DND-41 (cell line): ENCODE measurements at regions not wholly inside any gene's neighbourhood (a gene's known extent, or its start where the extent isn't known, plus 50 kb on each side); places are given as distances from the start of the nearest gene placed in this dataset.

Experiments used
- ATAC-seq: fragments of 200-7000 bp; cut with Tn5 transposase; 3 replicates; pipeline ENCODE4 v1.9.1; 2021; ENCODE audit warnings: low read depth; ENCODE audit not compliant: insufficient read depth
- DNase-seq: peaks from one replicate; pipeline ENCODE4 v3.0.0-alpha.2; 2020
- H2AFZ ChIP-seq: 2 replicates; pipeline ENCODE4 v1.6.0; 2012; ENCODE audit warnings: low read depth, low read length
- H3K27ac ChIP-seq: 2 replicates; pipeline ENCODE4 v1.5.1; 2012; ENCODE audit warnings: low read length, inconsistent platforms
- H3K27me3 ChIP-seq: fragments of 200-600 bp; sonication (generic); 2 replicates; pipeline ENCODE4 v1.6.0; 2012; ENCODE audit warnings: low read length, mild to moderate bottlenecking, inconsistent platforms; ENCODE audit not compliant: insufficient read depth, poor library complexity
- H3K36me3 ChIP-seq: 2 replicates; pipeline ENCODE4 v1.5.1; 2012; ENCODE audit warnings: low read length, inconsistent platforms; ENCODE audit not compliant: insufficient read depth
- H3K4me1 ChIP-seq: 2 replicates; pipeline ENCODE4 v1.5.1; 2012; ENCODE audit warnings: mild to moderate bottlenecking, low read length; ENCODE audit not compliant: insufficient read depth
- H3K4me2 ChIP-seq: 2 replicates; pipeline ENCODE4 v1.6.0; 2012; ENCODE audit warnings: mild to moderate bottlenecking, moderate library complexity, low read length, inconsistent platforms; ENCODE audit not compliant: insufficient read depth
- H3K4me3 ChIP-seq, 2 experiments: fragments of 200-600 bp in 1 of 2; shearing (Covaris generic) in 1 of 2; 2 replicates each; pipeline ENCODE4 v1.5.1; 2012 to 2016; ENCODE audit warnings: inconsistent platforms in 2 of 2, low read length in 2 of 2, mild to moderate bottlenecking in 2 of 2, low read depth in 1 of 2, moderate library complexity in 1 of 2
- H3K79me2 ChIP-seq: 2 replicates; pipeline ENCODE4 v1.6.0; 2012; ENCODE audit warnings: low read length, inconsistent platforms; ENCODE audit not compliant: insufficient read depth
- H3K9ac ChIP-seq: 2 replicates; pipeline ENCODE4 v1.6.0; 2012; ENCODE audit warnings: low read depth, mild to moderate bottlenecking, inconsistent platforms, low read length, moderate library complexity
- H3K9me3 ChIP-seq: 2 replicates; pipeline ENCODE4 v1.5.1; 2012; ENCODE audit warnings: low read length, moderate library complexity, mild to moderate bottlenecking, inconsistent platforms; ENCODE audit not compliant: insufficient read depth, severe bottlenecking
- H4K20me1 ChIP-seq: 2 replicates; pipeline ENCODE4 v1.6.0; 2012; ENCODE audit warnings: low read length; ENCODE audit not compliant: insufficient read depth
- CTCF ChIP-seq: IDR thresholded peaks from 2 replicates; pipeline ENCODE4 v1.5.1; 2012; ENCODE audit warnings: borderline replicate concordance, low read length, moderate library complexity, mild to moderate bottlenecking; ENCODE audit not compliant: poor library complexity, severe bottlenecking; ENCODE audit errors: extremely low read depth
- EZH2 ChIP-seq: IDR thresholded peaks from 3 replicates; pipeline ENCODE4 v1.6.1; 2012; ENCODE audit warnings: borderline replicate concordance, low read depth, mild to moderate bottlenecking, moderate library complexity, low read length, inconsistent platforms; ENCODE audit not compliant: severe bottlenecking

- H3K27me3 ChIP-seq = no peaks in the 10 kb centered on the region
Measured at GRCh38 chr18:41077076-41077475, 878.0 kb upstream of the PIK3C3 start.

GRCh38 chr18:41075212-41075611, 879.8 kb upstream of the PIK3C3 start:
- Histone ChIP-seq H3K79me2 (no peaks in the 10 kb centered on the region), H2AFZ (no peak overlapping the region), H3K4me2 (no peak overlapping the region), H4K20me1 (no peaks in the 10 kb centered on the region), H3K4me1 (no peaks in the 10 kb centered on the region), H3K4me3 (no peak overlapping the region), H3K27me3 (no peaks in the 10 kb centered on the region), H3K9me3 (no peaks in the 10 kb centered on the region), H3K27ac (no peak overlapping the region), H3K9ac (no peak overlapping the region), H3K36me3 (no peaks in the 10 kb centered on the region)
- TF ChIP-seq CTCF (no peak), EZH2 (no peak)
- ATAC-seq = no peak
- DNase-seq = no peak

More at GRCh38 chr18:41077076-41077475, 878.0 kb upstream of the PIK3C3 start:
- no peak for TF ChIP-seq CTCF
- no peak for TF ChIP-seq EZH2
- Histone ChIP-seq H3K27ac (no peak overlapping the region), H3K9me3 (no peaks in the 10 kb centered on the region), H3K9ac (no peak overlapping the region), H3K4me2 (no peak overlapping the region), H4K20me1 (no peaks in the 10 kb centered on the region), H3K36me3 (no peaks in the 10 kb centered on the region), H3K4me3 (no peak overlapping the region), H3K79me2 (no peaks in the 10 kb centered on the region), H3K4me1 (no peaks in the 10 kb centered on the region), H2AFZ (no peak overlapping the region)
- ATAC-seq (no peak), DNase-seq (no peak)

- no peak overlapping the region for H2AFZ ChIP-seq
- no peak for ATAC-seq
- no peak overlapping the region for H3K9ac ChIP-seq
- no peak overlapping the region for H3K4me2 ChIP-seq
- H3K9me3 ChIP-seq = no peaks in the 10 kb centered on the region
- no peaks in the 10 kb centered on the region for H3K27me3 ChIP-seq
- no peak overlapping the region for H3K4me3 ChIP-seq
- DNase-seq = no peak
- H4K20me1 ChIP-seq = no peaks in the 10 kb centered on the region
- no peaks in the 10 kb centered on the region for H3K36me3 ChIP-seq
- TF ChIP-seq EZH2 = no peak
- no peak for TF ChIP-seq CTCF
- no peaks in the 10 kb centered on the region for H3K79me2 ChIP-seq
- H3K27ac ChIP-seq = no peak overlapping the region
- no peaks in the 10 kb centered on the region for H3K4me1 ChIP-seq
Measured at GRCh38 chr18:41073372-41073954, 881.6 kb upstream of the PIK3C3 start.
